Superior temporal gyrus (tissue), 1 donor: ENCODE measurements at regions not wholly inside any gene's neighbourhood (a gene's known extent, or its start where the extent isn't known, plus 50 kb on each side); places are given as distances from the start of the nearest gene placed in this dataset.
"Not testable (repeated sequence)": the region's sequence is repeated elsewhere in the genome, so short reads cannot be mapped to it uniquely, and the experiment has no call there.

Source experiments
- DNase-seq: peaks from one replicate; pipeline ENCODE4 v3.0.0-alpha.2; 2016; ENCODE audit errors: extremely low spot score

- no peak for DNase-seq
Observed at GRCh38 chr20:43404878-43405277, 52.8 kb upstream of the SRSF6 start.

GRCh38 chr20:43400882-43401281, 56.8 kb upstream of the SRSF6 start:
- not testable (repeated sequence) for DNase-seq

- no peak for DNase-seq
Observed at GRCh38 chr20:43398676-43399324, 58.9 kb upstream of the SRSF6 start.

- DNase-seq, result no peak
Observed at GRCh38 chr20:43397147-43397546, 60.5 kb upstream of the SRSF6 start.

GRCh38 chr20:43393052-43393451, 64.6 kb upstream of the SRSF6 start:
- no peak for DNase-seq

GRCh38 chr20:43392561-43392960, 65.1 kb upstream of the SRSF6 start:
- no peak for DNase-seq

GRCh38 chr20:43389839-43390626, 67.7 kb upstream of the SRSF6 start:
- no peak for DNase-seq

- no peak for DNase-seq
Observed at GRCh38 chr20:43389211-43389610, 68.5 kb upstream of the SRSF6 start.

GRCh38 chr20:43388268-43389002, 69.3 kb upstream of the SRSF6 start:
- peak; percentile 25 for DNase-seq

GRCh38 chr20:43387737-43388136, 70.0 kb upstream of the SRSF6 start:
- DNase-seq, result no peak

GRCh38 chr20:43386878-43387277, 70.8 kb upstream of the SRSF6 start:
- no peak for DNase-seq

GRCh38 chr20:43385914-43386313, 71.8 kb upstream of the SRSF6 start:
- DNase-seq, result no peak

- DNase-seq, result no peak
Observed at GRCh38 chr20:43384101-43384940, 73.4 kb upstream of the SRSF6 start.

GRCh38 chr20:43383026-43383795, 74.5 kb upstream of the SRSF6 start:
- no peak for DNase-seq

GRCh38 chr20:43382135-43382534, 75.6 kb upstream of the SRSF6 start:
- not testable (repeated sequence) for DNase-seq

- not testable (repeated sequence) for DNase-seq
Observed at GRCh38 chr20:43381533-43381932, 76.2 kb upstream of the SRSF6 start.

- DNase-seq, result no peak
Observed at GRCh38 chr20:43379239-43379917, 78.3 kb upstream of the SRSF6 start.

GRCh38 chr20:43376831-43377230, 80.9 kb upstream of the SRSF6 start:
- DNase-seq, result peak; percentile 33

GRCh38 chr20:43375591-43375990, 82.1 kb upstream of the SRSF6 start:
- no peak for DNase-seq

- no peak for DNase-seq
Observed at GRCh38 chr20:43372051-43372450, 85.6 kb upstream of the SRSF6 start.
